Stimulated activated CD8-positive, alpha-beta memory T cell treated with anti-CD3 and anti-CD28 coated beads, Interleukin-15, amount 100 ng/mL, for 48 hours (primary cell): ENCODE measurements at regions not wholly inside any gene's neighbourhood (a gene's known extent, or its start where the extent isn't known, plus 50 kb on each side); places are given as distances from the start of the nearest gene placed in this dataset.
"Not testable (repeated sequence)": the region's sequence is repeated elsewhere in the genome, so short reads cannot be mapped to it uniquely, and the experiment has no call there.

Source experiments
- DNase-seq, 2 donors: peaks; one replicate each; pipeline ENCODE4 v3.0.0-alpha.2; 2020; ENCODE audit warnings: low read depth in 2 of 2

- DNase-seq, result no peak
Observed at GRCh38 chr11:112649856-112650255, 311.4 kb upstream of the NCAM1 start.

- DNase-seq, result no peak
Observed at GRCh38 chr11:112650527-112650926, 310.7 kb upstream of the NCAM1 start.

- no peak for DNase-seq
Observed at GRCh38 chr11:112651386-112651785, 309.8 kb upstream of the NCAM1 start.

- no peak for DNase-seq
Observed at GRCh38 chr11:112652786-112653390, 308.3 kb upstream of the NCAM1 start.

GRCh38 chr11:112655371-112655770 lies 305.8 kb upstream of the NCAM1 start:
- DNase-seq, result no peak

- DNase-seq, result no peak
Observed at GRCh38 chr11:112656772-112657428, 304.3 kb upstream of the NCAM1 start.

GRCh38 chr11:112658431-112658878 lies 302.8 kb upstream of the NCAM1 start:
- no peak for DNase-seq

GRCh38 chr11:112661146-112661545 lies 300.1 kb upstream of the NCAM1 start:
- no peak for DNase-seq

- DNase-seq, result no peak
Observed at GRCh38 chr11:112661571-112661970, 299.6 kb upstream of the NCAM1 start.

- DNase-seq, result no peak
Observed at GRCh38 chr11:112662554-112662953, 298.7 kb upstream of the NCAM1 start.

- DNase-seq, result no peak
Observed at GRCh38 chr11:112663947-112664634, 297.1 kb upstream of the NCAM1 start.

GRCh38 chr11:112665291-112665690 lies 295.9 kb upstream of the NCAM1 start:
- no peak for DNase-seq

GRCh38 chr11:112666253-112666652 lies 295.0 kb upstream of the NCAM1 start:
- no peak for DNase-seq

- DNase-seq, result no peak
Observed at GRCh38 chr11:112670806-112671570, 290.2 kb upstream of the NCAM1 start.

GRCh38 chr11:112673401-112673800 lies 287.8 kb upstream of the NCAM1 start:
- not testable (repeated sequence) for DNase-seq

GRCh38 chr11:112685111-112685510 lies 276.1 kb upstream of the NCAM1 start:
- DNase-seq, result no peak

GRCh38 chr11:112689851-112690250 lies 271.4 kb upstream of the NCAM1 start:
- no peak for DNase-seq

- DNase-seq, result no peak
Observed at GRCh38 chr11:112693781-112694180, 267.4 kb upstream of the NCAM1 start.

- no peak for DNase-seq
Observed at GRCh38 chr11:112694245-112694644, 267.0 kb upstream of the NCAM1 start.

GRCh38 chr11:112694813-112695212 lies 266.4 kb upstream of the NCAM1 start:
- no peak for DNase-seq

GRCh38 chr11:112697391-112698178 lies 263.6 kb upstream of the NCAM1 start:
- no peak for DNase-seq
